ENCODE measurements at regions not wholly inside any gene's neighbourhood (a gene's known extent, or its start where the extent isn't known, plus 50 kb on each side); places are given as distances from the start of the nearest gene placed in this dataset.

DNA sequence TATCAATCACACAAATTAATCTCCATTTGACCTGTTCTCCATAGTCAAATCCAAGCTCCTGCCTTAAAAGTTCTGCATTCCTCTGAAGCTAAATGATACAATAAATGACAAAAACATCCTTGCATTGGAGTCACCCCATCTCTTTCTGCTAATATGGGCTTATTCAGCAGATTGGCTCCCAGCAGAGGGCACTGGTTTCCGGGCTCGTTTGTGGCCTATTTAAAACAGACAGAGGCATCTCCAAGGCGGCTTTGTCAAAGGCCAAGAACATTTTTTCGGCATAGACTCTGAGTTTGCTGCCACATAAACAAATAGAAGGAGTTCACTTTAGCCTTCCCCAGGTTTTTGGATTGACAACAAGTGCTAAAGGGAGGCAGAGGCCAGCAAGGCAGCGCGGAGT is 204.4 kb upstream of the RASGRP1 start:
- Histone ChIP-seq H3K4me3 (replicated peaks in 1 of 3; ENCODE audit: insufficient read depth in 1 of 3, low read depth in 2 of 3, low read length in 3 of 3) (no peak overlapping the region), H3K9ac (ENCODE audit: insufficient read depth, low read depth, low read length) (no peak overlapping the region), H3K27ac (ENCODE audit: extremely low read length, insufficient read depth, low read length) (no peak overlapping the region), H3K9me3 (ENCODE audit: low read length) (no peaks in the 10 kb centered on the region), H4K20me1 (ENCODE audit: insufficient read depth, low read length) (no peaks in the 10 kb centered on the region), H3K4me2 (ENCODE audit: low read depth, low read length) (no peak overlapping the region), H3K79me2 (ENCODE audit: insufficient read depth, low read length) (no peaks in the 10 kb centered on the region), H3K36me3 (replicated peaks in 1 of 2; ENCODE audit: control insufficient read depth in 1 of 2, insufficient read depth in 2 of 2, low read length in 2 of 2) (no peaks in the 10 kb centered on the region), H3K4me1 (ENCODE audit: insufficient read depth, low read length) (no peaks in the 10 kb centered on the region), H3K27me3 (ENCODE audit: control insufficient read depth in 1 of 2, insufficient read depth in 2 of 2, low read length in 2 of 2) (peaks cover 0 to 3% of the 10 kb centered on the region in 2 experiments; a peak in 1 of 5 replicates), H2AFZ (ENCODE audit: low read length) (no peak overlapping the region)
- ChIA-PET CTCF (ENCODE audit: low intra/inter-chr PET ratio, low total read pairs) (no interaction called here), POLR2A (no interaction called here)
- intact Hi-C loops (cut with micrococcal nuclease; ENCODE audit: unreplicated experiment) (no loop called here), in situ Hi-C loops (cut with HindIII; ENCODE audit: extremely low pct_ligation_motif_present, low pct_unique_long_range_greater_than_20kb) (no loop called here)
- WGBS (ENCODE audit: low lambda C conversion rate) = 22% methylated on average over 5 of the region's 6 CpGs
- FAIRE-seq (peak; percentile 57), DNase-seq (ENCODE audit: low spot score) (no peak), ATAC-seq (peak; percentile 66; the same call in 2 of the 3 replicates)
- BruUV-seq (replicated peaks) = no TSS peak
- TF ChIP-seq MAZ (IDR thresholded peaks at IDR 0.05; ENCODE audit: borderline replicate concordance, low read depth, low read length) = no peak
- TF ChIP-seq MAZ (CRISPR knock-in tag; IDR thresholded peaks at IDR 0.05; ENCODE audit: low read depth) = no peak
- TF ChIP-seq, protein P1, sequence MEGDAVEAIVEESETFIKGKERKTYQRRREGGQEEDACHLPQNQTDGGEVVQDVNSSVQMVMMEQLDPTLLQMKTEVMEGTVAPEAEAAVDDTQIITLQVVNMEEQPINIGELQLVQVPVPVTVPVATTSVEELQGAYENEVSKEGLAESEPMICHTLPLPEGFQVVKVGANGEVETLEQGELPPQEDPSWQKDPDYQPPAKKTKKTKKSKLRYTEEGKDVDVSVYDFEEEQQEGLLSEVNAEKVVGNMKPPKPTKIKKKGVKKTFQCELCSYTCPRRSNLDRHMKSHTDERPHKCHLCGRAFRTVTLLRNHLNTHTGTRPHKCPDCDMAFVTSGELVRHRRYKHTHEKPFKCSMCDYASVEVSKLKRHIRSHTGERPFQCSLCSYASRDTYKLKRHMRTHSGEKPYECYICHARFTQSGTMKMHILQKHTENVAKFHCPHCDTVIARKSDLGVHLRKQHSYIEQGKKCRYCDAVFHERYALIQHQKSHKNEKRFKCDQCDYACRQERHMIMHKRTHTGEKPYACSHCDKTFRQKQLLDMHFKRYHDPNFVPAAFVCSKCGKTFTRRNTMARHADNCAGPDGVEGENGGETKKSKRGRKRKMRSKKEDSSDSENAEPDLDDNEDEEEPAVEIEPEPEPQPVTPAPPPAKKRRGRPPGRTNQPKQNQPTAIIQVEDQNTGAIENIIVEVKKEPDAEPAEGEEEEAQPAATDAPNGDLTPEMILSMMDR (CRISPR knock-in tag; IDR thresholded peaks at IDR 0.05) = peak; percentile 34; the same call in 1 of the 2 replicates
- no peak for TF ChIP-seq SIN3B (IDR thresholded peaks at IDR 0.05; ENCODE audit: low read length)
- peak; percentile 32; the same call in 1 of the 2 replicates for TF ChIP-seq MAFF (IDR thresholded peaks at IDR 0.05; ENCODE audit: low read depth, low read length)
- TF ChIP-seq MAFK (conservative IDR thresholded peaks at IDR 0.05 in 1 of 2, IDR thresholded peaks at IDR 0.05 in 1 of 2; ENCODE audit: low read length in 2 of 2) = peak; percentile 20 to 26; a peak in 2 of 4 replicates

DNA sequence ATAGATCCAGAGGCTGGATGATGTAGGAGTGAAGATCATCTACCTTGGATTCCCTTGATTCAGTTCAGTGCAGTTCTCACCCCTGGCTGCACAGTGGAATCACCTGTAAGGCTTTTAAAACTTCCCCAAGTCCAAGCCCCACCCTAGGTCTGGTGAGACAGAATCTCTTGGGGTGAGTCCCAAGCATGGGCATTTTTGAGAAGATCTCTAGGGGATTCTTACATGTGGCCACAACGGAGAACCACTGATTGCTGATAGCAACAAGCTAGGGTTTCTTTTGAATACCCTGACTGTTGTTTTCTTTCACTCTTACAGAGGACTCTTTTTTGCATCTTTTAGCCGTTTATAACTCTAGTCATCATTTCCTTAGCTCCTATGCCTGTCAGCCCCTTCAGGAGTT is 204.9 kb upstream of the RASGRP1 start:
- Histone ChIP-seq H3K4me2 (ENCODE audit: low read depth, low read length) (no peak overlapping the region), H3K79me2 (ENCODE audit: insufficient read depth, low read length) (no peaks in the 10 kb centered on the region), H3K9ac (ENCODE audit: insufficient read depth, low read depth, low read length) (no peak overlapping the region), H3K9me3 (ENCODE audit: low read length) (no peaks in the 10 kb centered on the region), H4K20me1 (ENCODE audit: insufficient read depth, low read length) (no peaks in the 10 kb centered on the region), H3K4me1 (ENCODE audit: insufficient read depth, low read length) (no peaks in the 10 kb centered on the region), H3K27me3 (ENCODE audit: control insufficient read depth in 1 of 2, insufficient read depth in 2 of 2, low read length in 2 of 2) (peaks cover 0 to 3% of the 10 kb centered on the region in 2 experiments; a peak in 1 of 5 replicates), H3K36me3 (replicated peaks in 1 of 2; ENCODE audit: control insufficient read depth in 1 of 2, insufficient read depth in 2 of 2, low read length in 2 of 2) (no peaks in the 10 kb centered on the region), H3K27ac (ENCODE audit: extremely low read length, insufficient read depth, low read length) (no peak overlapping the region), H3K4me3 (replicated peaks in 1 of 3; ENCODE audit: insufficient read depth in 1 of 3, low read depth in 2 of 3, low read length in 3 of 3) (no peak overlapping the region), H2AFZ (ENCODE audit: low read length) (no peak overlapping the region)
- DNase-seq (ENCODE audit: low spot score) (no peak), FAIRE-seq (no peak), ATAC-seq (no peak)
- CTCF ChIA-PET (ENCODE audit: low intra/inter-chr PET ratio, low total read pairs) = no interaction called here
- POLR2A ChIA-PET = no interaction called here
- in situ Hi-C loops (cut with HindIII; ENCODE audit: extremely low pct_ligation_motif_present, low pct_unique_long_range_greater_than_20kb) = no loop called here
- BruUV-seq (replicated peaks) = no TSS peak
- intact Hi-C loops (cut with micrococcal nuclease; ENCODE audit: unreplicated experiment) = no loop called here
- 27% methylated on average over 2 of the region's 2 CpGs for WGBS (ENCODE audit: low lambda C conversion rate)
- TF ChIP-seq NBN (conservative IDR thresholded peaks at IDR 0.05) = no peak
- TF ChIP-seq, protein P2, sequence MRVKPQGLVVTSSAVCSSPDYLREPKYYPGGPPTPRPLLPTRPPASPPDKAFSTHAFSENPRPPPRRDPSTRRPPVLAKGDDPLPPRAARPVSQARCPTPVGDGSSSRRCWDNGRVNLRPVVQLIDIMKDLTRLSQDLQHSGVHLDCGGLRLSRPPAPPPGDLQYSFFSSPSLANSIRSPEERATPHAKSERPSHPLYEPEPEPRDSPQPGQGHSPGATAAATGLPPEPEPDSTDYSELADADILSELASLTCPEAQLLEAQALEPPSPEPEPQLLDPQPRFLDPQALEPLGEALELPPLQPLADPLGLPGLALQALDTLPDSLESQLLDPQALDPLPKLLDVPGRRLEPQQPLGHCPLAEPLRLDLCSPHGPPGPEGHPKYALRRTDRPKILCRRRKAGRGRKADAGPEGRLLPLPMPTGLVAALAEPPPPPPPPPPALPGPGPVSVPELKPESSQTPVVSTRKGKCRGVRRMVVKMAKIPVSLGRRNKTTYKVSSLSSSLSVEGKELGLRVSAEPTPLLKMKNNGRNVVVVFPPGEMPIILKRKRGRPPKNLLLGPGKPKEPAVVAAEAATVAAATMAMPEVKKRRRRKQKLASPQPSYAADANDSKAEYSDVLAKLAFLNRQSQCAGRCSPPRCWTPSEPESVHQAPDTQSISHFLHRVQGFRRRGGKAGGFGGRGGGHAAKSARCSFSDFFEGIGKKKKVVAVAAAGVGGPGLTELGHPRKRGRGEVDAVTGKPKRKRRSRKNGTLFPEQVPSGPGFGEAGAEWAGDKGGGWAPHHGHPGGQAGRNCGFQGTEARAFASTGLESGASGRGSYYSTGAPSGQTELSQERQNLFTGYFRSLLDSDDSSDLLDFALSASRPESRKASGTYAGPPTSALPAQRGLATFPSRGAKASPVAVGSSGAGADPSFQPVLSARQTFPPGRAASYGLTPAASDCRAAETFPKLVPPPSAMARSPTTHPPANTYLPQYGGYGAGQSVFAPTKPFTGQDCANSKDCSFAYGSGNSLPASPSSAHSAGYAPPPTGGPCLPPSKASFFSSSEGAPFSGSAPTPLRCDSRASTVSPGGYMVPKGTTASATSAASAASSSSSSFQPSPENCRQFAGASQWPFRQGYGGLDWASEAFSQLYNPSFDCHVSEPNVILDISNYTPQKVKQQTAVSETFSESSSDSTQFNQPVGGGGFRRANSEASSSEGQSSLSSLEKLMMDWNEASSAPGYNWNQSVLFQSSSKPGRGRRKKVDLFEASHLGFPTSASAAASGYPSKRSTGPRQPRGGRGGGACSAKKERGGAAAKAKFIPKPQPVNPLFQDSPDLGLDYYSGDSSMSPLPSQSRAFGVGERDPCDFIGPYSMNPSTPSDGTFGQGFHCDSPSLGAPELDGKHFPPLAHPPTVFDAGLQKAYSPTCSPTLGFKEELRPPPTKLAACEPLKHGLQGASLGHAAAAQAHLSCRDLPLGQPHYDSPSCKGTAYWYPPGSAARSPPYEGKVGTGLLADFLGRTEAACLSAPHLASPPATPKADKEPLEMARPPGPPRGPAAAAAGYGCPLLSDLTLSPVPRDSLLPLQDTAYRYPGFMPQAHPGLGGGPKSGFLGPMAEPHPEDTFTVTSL (CRISPR knock-in tag; IDR thresholded peaks at IDR 0.05; ENCODE audit: borderline replicate concordance) = no peak
- TF ChIP-seq MTF1 (CRISPR knock-in tag; IDR thresholded peaks at IDR 0.05) = no peak
- no peak for TF ChIP-seq GABPB1 (CRISPR knock-in tag; IDR thresholded peaks at IDR 0.05)
- TF ChIP-seq, protein P3, sequence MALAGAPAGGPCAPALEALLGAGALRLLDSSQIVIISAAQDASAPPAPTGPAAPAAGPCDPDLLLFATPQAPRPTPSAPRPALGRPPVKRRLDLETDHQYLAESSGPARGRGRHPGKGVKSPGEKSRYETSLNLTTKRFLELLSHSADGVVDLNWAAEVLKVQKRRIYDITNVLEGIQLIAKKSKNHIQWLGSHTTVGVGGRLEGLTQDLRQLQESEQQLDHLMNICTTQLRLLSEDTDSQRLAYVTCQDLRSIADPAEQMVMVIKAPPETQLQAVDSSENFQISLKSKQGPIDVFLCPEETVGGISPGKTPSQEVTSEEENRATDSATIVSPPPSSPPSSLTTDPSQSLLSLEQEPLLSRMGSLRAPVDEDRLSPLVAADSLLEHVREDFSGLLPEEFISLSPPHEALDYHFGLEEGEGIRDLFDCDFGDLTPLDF (CRISPR knock-in tag; IDR thresholded peaks at IDR 0.05) = no peak
